ENCODE measurements at regions not wholly inside any gene's neighbourhood (a gene's known extent, or its start where the extent isn't known, plus 50 kb on each side); places are given as distances from the start of the nearest gene placed in this dataset.

- H3K4me3 ChIP-seq (ENCODE audit: control insufficient read depth, low read depth, low read length), result no peak overlapping the region
- no peak for DNase-seq (ENCODE audit: low read depth)
- TF ChIP-seq CTCF (conservative IDR thresholded peaks at IDR 0.05; ENCODE audit: control insufficient read depth, insufficient read depth, low read depth, low read length), result no peak
Measured at GRCh38 chr10:118246332-118247295, 95.5 kb downstream of the FAM204A start.

GRCh38 chr10:118243907-118244306 lies 98.2 kb downstream of the FAM204A start:
- no peak for TF ChIP-seq CTCF (conservative IDR thresholded peaks at IDR 0.05; ENCODE audit: control insufficient read depth, insufficient read depth, low read depth, low read length)
- no peak for DNase-seq (ENCODE audit: low read depth)

GRCh38 chr10:118241229-118242137 lies 100.6 kb downstream of the FAM204A start:
- peak; percentile 78 for DNase-seq (ENCODE audit: low read depth)
- H3K4me3 ChIP-seq (ENCODE audit: control insufficient read depth, low read depth, low read length), result no peak overlapping the region
- TF ChIP-seq CTCF (conservative IDR thresholded peaks at IDR 0.05; ENCODE audit: control insufficient read depth, insufficient read depth, low read depth, low read length), result peak; percentile 98

More at GRCh38 chr10:118243907-118244306, 98.2 kb downstream of the FAM204A start:
- H3K4me3 ChIP-seq (ENCODE audit: control insufficient read depth, low read depth, low read length), result no peak overlapping the region

- no peak for DNase-seq (ENCODE audit: low read depth)
- TF ChIP-seq CTCF (conservative IDR thresholded peaks at IDR 0.05; ENCODE audit: control insufficient read depth, insufficient read depth, low read depth, low read length), result no peak
- no peak overlapping the region for H3K4me3 ChIP-seq (ENCODE audit: control insufficient read depth, low read depth, low read length)
Measured at GRCh38 chr10:118239236-118239630, 102.9 kb downstream of the FAM204A start.

GRCh38 chr10:118238573-118239235 lies 103.4 kb downstream of the FAM204A start:
- no peak for TF ChIP-seq CTCF (conservative IDR thresholded peaks at IDR 0.05; ENCODE audit: control insufficient read depth, insufficient read depth, low read depth, low read length)
- DNase-seq (ENCODE audit: low read depth), result peak; percentile 70

GRCh38 chr10:118237930-118238329 lies 104.2 kb downstream of the FAM204A start:
- no peak overlapping the region for H3K4me3 ChIP-seq (ENCODE audit: control insufficient read depth, low read depth, low read length)
- TF ChIP-seq CTCF (conservative IDR thresholded peaks at IDR 0.05; ENCODE audit: control insufficient read depth, insufficient read depth, low read depth, low read length), result no peak
- DNase-seq (ENCODE audit: low read depth), result no peak

More at GRCh38 chr10:118238573-118239235, 103.4 kb downstream of the FAM204A start:
- H3K4me3 ChIP-seq (ENCODE audit: control insufficient read depth, low read depth, low read length), result no peak overlapping the region

Measured in fibroblast of mammary gland (primary cell).